ENCODE measurements at regions not wholly inside any gene's neighbourhood (a gene's known extent, or its start where the extent isn't known, plus 50 kb on each side); places are given as distances from the start of the nearest gene placed in this dataset.

- TF ChIP-seq CTCF (optimal IDR thresholded peaks at IDR 0.05 in 1 of 3, IDR thresholded peaks at IDR 0.05 in 1 of 3, conservative IDR thresholded peaks at IDR 0.05 in 1 of 3; ENCODE audit: extremely low read depth in 1 of 3, insufficient read depth in 2 of 3, low read length in 3 of 3) (no peak), EZH2 (IDR thresholded peaks at IDR 0.05; ENCODE audit: low read length) (no peak)
These were observed 99.5 kb downstream of the ZNF621 start for GRCh38 chr3:40624189-40624769.

Measured in keratinocyte (primary cell).